Left colon (tissue), 2 donors: ENCODE measurements at regions not wholly inside any gene's neighbourhood (a gene's known extent, or its start where the extent isn't known, plus 50 kb on each side); places are given as distances from the start of the nearest gene placed in this dataset.

Experiments used
- ATAC-seq: fragments of 200-7000 bp; cut with Tn5 transposase; one replicate; pipeline ENCODE4 v1.9.1; 2020; ENCODE audit warnings: mild to moderate bottlenecking, moderate library complexity
- DNase-seq, 2 donors: peaks; one replicate each; pipeline ENCODE4 v3.0.0-alpha.2; 2020
- intact Hi-C, 2 donors: fragments of 100-400 bp; cut with DNase I in 1 of 2; cut with micrococcal nuclease in 1 of 2; formaldehyde crosslinking; loops; one replicate each; pipeline versions ENCODE4 v1.11.2 to v1.14.0; 2022; cut with DNase I, micrococcal nuclease
- donor health status: DM: no; HTN: no; CAD: no.
- donor health status: DM: yes; HTN: yes; CAD: no.

DNA sequence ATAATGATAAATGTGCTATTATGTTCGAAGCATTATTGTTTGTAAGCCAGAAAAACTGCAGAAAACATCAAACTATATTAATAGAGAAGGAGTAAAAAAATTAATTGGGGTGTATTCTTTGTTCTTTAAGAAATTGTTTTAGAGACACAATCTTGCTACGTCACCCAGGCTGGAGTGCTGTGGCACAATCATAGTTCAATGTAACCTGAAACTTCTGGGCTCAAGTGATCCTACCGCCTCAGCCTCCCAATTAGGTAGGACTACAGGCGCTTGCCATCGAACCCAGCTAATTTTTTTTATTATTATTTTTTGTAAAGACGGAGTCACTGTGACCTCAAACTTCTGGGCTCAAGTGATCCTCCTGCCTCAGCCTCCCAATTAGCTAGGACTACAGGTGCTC, 1138.6 kb downstream of the GATA3 start:
- DNase-seq, result no peak
- intact Hi-C loops, result no loop called here
- ATAC-seq, result no peak

DNA sequence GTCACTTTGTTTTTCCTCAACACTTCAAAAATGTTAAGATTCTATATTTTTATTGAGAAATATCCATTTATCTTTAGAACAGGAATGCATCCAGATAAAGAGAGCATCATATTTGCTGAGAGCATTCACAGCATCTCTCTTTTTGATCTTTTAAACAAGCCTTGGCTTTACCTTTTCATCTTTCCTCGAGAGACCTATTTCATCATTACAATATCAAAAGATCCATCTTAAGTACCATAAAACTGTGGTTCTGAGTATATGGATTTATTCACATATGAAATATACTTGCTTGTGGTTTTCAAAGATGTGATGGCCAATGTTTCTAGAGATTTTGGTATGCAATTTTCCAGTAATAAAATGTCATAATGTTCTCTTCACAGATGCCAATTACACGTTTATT, 1140.9 kb downstream of the GATA3 start:
- DNase-seq (no peak), ATAC-seq (no peak)
- intact Hi-C loops, result no loop called here

DNA sequence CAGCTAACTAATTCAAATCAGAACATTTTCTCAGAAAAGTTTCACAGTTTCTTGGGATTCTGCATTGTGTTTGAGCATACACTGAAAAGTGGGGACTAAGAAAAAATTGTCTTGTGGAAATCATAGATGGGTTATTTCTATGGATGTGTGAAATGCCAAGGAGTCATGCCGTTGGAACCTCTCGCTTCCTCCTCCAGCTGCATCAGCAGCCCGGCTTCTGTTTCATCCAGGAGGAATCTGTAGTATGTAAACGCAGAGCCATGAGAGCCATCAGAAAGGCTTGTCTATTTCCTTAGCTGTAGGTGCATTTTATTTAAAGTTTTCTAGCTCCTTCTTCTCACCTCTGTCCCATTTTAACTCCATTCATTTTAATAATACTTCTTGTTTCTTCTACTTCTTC, 1144.1 kb downstream of the GATA3 start:
- no peak for DNase-seq
- no peak for ATAC-seq
- intact Hi-C loops, result no loop called here

DNA sequence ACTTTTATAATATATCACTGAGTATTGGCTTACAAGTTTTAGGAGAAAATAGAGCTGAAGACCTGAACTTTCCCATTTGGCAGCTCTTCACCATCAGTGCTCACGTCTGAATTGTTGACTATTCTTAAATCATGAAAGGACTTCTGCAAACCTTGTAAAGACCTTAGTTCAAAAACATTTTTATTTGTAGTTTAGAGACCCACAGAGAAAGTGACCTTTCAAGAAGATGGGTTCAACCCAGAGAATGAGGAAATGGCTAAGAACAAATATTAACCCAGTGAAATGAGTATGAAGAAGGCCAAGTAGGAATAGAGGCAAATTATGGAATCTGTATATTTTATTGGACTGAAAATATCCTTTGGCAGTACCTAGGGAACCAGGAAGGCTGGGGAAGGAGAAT, 1151.1 kb downstream of the GATA3 start:
- no peak for ATAC-seq
- intact Hi-C loops, result no loop called here
- DNase-seq, result no peak

DNA sequence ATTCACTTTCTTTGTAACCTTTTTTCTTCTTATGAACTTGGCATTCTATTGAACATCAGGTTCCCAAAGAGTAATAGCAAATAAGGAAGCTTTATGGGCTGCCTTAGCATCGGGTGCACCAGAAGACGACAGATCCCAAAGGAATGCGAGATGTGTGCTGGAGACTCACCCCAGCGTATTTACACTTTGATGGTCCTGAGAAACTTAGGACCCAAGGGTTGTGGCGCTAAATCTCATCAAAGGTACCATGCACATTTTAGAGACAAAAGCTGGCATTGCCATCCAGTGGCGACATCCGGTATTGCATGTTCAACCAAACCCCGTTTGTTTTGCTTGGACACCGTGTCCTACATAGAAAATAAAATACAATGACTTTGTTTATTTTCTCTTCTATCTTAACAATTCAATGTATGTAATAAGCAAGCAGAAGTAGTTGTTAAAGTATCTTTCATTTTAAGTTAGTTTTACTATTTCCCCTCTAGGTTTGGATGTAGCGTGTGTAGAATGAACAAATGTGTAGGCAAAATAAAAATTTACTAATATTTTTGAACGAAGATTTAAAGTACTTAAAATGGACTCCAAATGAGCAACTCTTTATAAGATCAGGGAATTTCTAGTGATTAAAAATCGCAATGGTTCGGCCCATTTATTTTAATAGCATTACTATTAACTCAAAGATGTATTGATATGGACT, 1154.8 kb downstream of the GATA3 start:
- DNase-seq, result peak in 1 of 2 donors; percentile 57
- ATAC-seq, result peak; percentile 40
- intact Hi-C loops, result no loop called here

DNA sequence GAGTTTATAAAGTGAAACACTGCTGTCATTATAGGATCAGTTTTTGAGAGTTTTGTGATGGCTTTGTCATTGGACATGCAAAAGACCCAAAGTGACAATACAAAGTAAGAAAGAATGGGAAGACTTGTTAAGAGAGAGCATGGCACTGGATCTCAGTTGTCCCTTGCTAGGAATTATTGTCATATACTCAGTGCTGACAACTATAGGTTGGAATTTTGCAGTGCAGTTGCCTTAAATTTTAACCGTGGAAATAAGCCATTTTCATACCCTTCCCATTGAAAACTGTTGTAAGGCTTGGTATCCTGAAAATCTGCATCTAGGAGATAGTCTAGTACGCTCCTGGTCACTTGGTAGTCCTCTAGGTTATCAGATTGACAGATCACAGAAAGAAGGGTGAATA, 1156.7 kb downstream of the GATA3 start:
- DNase-seq (no peak), ATAC-seq (no peak)
- intact Hi-C loops, result loop anchor here in 1 of 2 donors (5.0 kb wide), 1 partner anchor 1339 kb away; no protein-coding TSS in a partner anchor

DNA sequence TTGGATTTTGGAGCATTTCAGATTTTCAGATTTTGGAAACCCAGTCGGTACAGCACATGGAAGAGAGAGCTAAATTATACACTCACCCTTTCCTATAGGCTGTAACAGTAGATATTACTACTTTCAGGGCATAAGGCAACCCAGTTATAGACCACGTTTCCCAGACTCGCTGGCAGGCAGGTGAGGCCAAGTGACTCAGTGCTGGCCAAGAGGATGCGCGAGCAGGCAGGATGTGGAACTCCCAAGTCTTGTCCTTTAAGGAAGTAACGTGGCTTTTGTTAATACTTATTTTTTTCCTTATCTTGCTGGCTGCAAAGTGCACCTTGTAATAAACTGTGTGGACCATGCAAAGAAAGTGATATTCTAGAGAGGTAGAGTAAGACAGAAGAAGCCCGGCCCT, 1160.1 kb downstream of the GATA3 start:
- ATAC-seq (no peak), DNase-seq (no peak)
- intact Hi-C loops, result loop anchor here in 1 of 2 donors (5.0 kb wide), 1 partner anchor 1342 kb away; no protein-coding TSS in a partner anchor

DNA sequence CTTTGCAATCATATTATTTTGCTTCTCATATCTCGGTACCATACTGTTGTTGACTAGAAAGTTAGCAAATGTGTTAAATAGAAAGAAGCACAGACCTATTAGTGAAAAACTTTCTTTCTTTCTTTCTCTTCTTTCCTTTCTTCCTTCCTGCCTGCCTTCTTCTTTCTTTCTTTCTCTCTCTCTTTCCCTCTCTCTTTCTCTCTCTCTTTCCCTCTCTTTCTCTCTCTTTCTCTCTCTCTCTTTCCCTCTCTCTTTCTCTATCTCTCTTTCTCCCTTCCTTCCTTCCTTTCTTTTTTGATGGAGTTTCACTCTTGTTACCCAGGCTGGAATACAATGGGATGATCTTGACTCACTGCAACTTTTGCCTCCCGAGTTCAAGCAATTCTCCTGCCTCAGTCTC, 1160.6 kb downstream of the GATA3 start:
- no peak for ATAC-seq
- no peak for DNase-seq
- intact Hi-C loops, result no loop called here

DNA sequence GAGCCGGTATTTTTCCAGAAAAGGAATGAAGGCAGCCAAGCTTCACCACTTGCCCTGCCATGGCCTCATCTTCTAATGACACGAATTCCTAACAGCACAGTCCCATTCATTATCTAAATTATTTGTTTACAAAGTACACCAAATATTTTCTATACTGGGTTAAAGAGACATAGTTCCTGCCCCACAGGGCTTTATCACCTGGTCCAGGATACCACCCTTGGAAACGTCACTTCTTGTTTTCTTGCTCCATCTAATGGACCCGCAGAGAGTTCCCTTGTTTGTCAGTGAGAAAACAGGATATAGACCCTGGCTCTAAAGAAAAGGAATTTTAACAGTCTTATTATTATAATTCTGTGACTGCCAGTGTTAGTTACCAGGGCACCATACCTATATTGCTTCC, 1165.4 kb downstream of the GATA3 start:
- intact Hi-C loops, result no loop called here
- DNase-seq (no peak), ATAC-seq (no peak)

DNA sequence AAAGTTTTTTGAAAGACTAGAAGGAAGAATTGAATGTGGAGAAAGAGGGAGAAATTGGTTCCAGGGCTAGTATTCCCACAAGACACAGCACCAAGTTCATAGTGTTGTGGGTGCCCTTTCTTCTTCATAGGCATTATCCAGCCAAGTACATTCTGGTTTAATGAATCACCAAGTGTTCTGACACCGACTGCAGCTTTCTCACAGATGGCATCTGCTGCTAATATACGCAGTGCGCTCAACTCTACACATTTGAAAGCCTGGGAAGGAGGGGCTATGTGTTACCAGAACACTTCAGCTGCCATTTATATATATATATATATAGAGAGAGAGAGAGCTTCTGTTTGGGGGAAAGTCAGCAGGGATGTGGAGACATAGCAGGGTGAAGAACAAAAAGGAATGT, 1168.4 kb downstream of the GATA3 start:
- DNase-seq, result no peak
- intact Hi-C loops, result no loop called here
- ATAC-seq, result no peak

DNA sequence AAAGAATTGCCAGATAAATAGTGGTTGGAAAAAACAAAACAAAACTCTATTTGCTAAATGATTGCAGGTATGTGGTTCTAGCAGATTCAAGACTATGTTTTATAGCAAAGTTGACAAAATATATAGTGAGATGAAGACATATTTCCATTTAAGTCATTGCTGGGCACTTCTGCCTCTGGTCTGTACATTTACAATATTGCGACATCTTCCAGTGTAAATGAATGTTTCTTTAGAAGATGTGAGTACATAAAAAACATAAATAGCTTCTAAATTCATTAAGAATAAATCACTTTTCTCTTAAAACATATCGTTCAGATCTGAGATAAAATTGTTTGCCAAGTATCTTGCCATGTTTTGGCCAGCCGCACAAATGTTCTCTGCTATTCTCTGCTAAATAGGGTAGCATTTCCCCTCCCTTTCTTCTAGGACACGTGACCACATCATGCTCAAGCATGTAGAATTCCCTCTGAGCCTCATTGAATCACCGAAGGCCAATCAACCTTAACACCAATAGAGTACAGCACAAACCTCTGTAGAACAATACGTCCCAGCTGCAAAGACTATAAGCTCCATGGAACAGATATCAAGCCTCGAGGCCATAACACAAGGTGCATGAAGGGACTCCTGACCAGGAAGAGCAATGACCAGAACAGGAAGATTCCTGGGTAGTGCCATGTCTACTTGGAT, 1173.3 kb downstream of the GATA3 start:
- ATAC-seq (no peak), DNase-seq (no peak)
- intact Hi-C loops, result no loop called here

DNA sequence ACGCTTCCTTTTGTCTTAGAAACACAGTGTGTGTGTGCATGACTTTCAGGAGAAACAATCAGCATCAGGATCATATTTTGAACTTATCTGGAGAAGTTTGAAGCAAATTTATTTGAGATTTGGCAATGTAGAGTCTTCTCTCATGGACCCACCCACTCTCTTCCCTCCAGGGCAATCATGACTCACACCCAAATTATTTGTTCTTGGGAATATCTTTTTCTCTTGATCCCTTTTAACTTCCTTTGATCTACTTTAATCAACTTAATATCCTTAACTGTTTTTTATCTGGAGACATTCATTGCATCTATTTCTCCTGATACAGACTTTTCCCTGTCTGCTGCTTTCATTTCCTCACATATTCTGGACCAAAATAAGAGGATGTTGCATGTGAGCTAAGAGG, 1174.3 kb downstream of the GATA3 start:
- intact Hi-C loops, result no loop called here
- no peak for DNase-seq
- ATAC-seq, result no peak

DNA sequence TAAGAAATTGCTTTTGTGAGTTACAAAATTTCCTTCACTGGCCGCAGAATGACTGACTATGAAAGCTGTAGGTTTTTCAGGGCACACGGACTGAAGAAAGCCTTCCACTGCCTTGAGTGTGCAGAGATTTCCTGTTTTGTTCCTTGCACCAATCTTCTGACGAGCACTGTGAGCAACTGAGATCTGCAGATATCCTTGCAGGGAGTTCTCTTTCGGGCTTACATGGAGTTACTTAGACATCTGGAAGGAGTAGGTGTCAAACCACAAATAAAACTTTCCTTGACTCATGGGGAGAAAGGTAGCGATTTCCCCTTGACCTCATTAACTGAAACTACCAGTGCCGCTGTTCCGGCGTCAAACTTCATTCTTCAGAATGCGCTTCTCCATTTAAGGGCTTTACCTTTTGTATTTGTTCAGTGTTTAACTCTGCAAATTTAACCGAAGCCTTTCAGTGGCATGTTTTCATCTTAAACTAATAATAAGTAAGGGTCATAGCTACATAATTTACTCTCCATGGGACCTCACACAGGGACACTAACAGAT, 1175.3 kb downstream of the GATA3 start:
- DNase-seq (no peak), ATAC-seq (no peak)
- intact Hi-C loops, result no loop called here

DNA sequence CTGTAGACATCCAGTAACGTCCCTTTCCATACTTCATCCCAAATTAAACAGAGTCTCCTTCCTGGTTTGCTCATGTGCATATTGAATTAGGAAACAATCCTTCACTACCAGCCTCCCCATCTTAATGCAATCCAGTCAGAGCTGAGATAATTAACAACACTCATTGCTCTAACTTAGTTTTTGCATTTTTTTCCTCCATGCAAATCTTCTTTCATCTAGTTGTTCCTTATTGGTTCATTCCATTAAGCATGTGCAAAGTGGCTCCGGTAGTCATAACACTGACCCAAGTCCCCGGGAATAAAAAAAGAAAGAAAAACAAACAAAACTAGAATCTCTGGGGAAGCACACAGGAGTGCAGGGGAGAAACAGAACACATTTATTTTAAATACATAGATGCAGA, 1176.1 kb downstream of the GATA3 start:
- no peak for DNase-seq
- intact Hi-C loops, result no loop called here

DNA sequence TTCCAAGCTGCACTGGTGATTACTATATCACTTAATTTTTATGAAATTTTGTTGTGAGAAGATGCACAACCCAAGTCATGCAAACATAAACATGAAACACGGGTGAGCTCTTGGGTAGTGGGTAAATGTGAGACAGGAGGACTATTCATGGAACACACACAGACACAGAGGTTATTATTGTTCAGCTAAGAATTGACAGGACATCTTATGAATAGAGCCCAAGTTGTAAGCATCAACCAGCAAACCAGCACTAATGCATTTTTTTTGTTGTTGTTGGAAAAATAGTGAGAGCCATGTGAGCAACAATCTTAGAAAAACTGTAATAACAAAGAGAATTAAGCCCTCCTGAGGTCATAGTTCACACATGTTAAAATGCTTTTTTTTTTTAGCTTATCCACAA, 1179.7 kb downstream of the GATA3 start:
- ATAC-seq, result no peak
- intact Hi-C loops, result no loop called here
- no peak for DNase-seq

More for the DNA sequence above, 1176.1 kb downstream of the GATA3 start:
- ATAC-seq, result no peak

DNA sequence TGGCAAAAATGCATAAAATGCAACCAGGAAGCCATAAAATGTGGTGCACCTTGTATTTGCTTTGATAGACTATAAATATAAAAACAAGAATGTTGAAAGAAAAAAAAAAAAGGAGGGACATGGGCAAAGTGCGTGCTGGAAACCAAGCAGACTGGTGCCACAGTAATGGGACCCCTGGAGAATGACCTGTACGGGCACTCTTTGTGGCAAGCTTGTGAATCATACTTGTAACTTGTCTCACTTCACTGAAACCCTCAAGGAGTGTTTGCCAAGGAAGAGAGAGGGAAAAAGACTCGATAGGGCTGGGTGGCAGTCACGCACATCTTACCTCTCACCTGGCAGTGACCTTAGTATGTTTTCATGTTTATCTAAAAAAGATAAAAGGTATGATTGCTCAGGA, 1183.6 kb downstream of the GATA3 start:
- ATAC-seq (no peak), DNase-seq (no peak)
- intact Hi-C loops, result no loop called here

DNA sequence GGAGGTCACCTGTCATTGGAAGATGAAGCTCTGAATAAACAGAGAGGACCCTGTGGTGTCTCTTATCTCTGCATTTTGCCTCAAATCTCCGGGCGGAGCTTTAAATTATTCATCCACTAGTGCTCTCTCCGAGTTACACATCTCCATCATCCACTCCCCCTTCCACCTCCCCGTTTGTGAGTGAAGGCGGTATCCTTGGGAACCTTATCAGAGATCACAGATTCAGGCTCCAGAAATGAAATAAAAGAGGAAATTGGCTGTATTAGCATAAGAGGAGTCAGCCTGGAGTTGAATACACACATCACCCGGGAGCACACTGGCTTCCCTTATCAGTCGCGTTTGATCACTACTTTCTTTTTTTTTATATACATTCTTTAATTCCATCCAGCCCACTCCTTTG, 1184.8 kb downstream of the GATA3 start:
- intact Hi-C loops, result no loop called here

DNA sequence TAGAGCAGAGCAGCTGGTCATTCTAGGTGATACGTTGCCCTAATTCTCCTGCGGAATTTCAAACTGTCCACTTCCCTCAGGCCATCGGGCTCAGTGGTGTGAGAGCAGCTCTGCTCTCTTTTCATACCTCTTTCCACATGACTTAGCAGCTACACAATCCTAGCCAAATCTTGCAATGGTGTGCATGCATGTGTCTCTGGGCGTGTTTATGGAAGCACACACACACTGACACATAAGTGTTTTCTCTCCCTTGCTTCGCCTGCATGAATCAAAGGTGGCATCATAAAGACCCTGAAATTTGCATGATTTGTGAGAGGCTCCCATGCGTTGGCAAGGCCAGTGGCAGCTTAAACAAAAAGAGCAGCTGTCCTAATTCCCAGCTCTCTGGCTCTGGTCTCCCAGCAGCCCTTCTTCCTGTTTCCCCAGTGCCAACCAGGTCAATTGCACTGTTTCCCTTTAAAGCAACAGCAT, 1189.5 kb downstream of the GATA3 start:
- DNase-seq, result no peak
- intact Hi-C loops, result no loop called here
- ATAC-seq, result no peak

More for the DNA sequence above, 1184.8 kb downstream of the GATA3 start:
- DNase-seq, result no peak
- ATAC-seq, result no peak

DNA sequence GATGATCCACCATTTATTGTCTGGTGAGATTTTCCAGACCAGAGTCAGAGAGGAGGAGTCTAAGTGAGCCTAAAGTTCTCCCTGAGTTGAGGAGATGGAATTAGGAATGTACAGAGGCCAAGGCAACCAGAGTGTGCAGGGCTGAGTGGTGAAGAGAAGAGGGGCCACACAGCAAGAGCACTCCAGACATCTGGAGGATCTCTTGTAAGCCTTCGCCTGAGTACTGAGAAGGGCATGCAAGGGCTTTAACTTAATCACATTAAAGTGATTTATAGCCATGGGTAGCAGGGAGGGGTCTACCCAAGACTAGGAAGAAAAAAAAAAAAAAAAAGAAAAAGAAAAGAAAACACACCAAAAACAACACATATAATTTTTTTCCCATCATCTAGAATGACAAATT, 1190.4 kb downstream of the GATA3 start:
- DNase-seq (no peak), ATAC-seq (no peak)
- intact Hi-C loops, result no loop called here

DNA sequence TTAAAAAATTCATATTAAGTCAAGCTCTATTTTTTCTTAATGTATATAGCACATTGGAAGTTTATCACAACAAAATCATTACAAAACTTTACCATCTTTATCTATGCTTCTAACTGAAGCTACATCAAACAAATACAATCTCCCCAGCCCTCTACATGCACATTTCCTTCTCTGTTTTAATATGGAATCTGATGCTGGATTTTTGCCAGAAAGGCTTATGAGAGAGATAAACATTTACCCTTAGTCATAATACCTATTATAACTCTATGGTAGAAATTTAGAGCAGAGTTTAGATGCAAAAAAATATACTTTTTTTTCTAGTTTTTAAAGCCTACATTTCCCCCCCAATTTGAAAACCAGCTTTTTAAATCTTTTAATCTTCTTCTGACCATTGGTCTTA, 1198.6 kb downstream of the GATA3 start:
- DNase-seq (no peak), ATAC-seq (no peak)
- intact Hi-C loops, result no loop called here
